ENCODE measurements at regions not wholly inside any gene's neighbourhood (a gene's known extent, or its start where the extent isn't known, plus 50 kb on each side); places are given as distances from the start of the nearest gene placed in this dataset.

DNA sequence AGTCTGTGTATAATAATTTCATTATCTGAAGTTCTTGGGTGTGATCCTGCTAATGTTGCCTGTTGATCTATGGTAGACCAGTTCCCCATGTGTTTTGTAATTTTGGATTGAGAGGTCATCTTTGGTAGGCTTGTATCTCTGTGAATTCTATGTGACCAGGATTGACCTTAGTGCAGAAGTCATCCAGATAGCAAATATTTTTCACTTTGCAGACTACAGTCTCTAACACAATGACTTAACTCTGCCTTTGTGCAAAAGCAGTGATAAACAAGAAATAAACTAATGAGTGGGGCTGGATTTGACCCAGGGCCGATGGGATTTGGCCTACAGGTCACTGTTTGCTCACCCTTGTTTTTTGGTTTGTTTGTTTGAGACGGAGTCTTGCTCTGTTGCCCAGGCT, 144.6 kb upstream of the MYL2 start:
- Mint-ChIP-seq H3K27me3 (ENCODE audit: insufficient read depth, unreplicated experiment) (peaks cover 2% of the 10 kb centered on the region), H3K4me3 (ENCODE audit: unreplicated experiment) (no peak overlapping the region), H3K9me3 (ENCODE audit: unreplicated experiment) (no peaks in the 10 kb centered on the region), H3K4me1 (ENCODE audit: low read depth, unreplicated experiment) (no peaks in the 10 kb centered on the region), H3K36me3 (ENCODE audit: insufficient read depth, unreplicated experiment) (no peaks in the 10 kb centered on the region), H3K27ac (ENCODE audit: unreplicated experiment) (no peak overlapping the region)
- Histone ChIP-seq H3K4me1 (no peaks in the 10 kb centered on the region), H3K27me3 (replicated peaks; ENCODE audit: control insufficient read depth, insufficient read depth, low read length) (no peaks in the 10 kb centered on the region), H3K9me3 (no peaks in the 10 kb centered on the region), H3K4me3 (ENCODE audit: low read depth, low read length) (no peak overlapping the region), H3K36me3 (ENCODE audit: control insufficient read depth, insufficient read depth, low read length) (no peaks in the 10 kb centered on the region)
- intact Hi-C loops (cut with micrococcal nuclease; ENCODE audit: unreplicated experiment), result no loop called here
- TF ChIP-seq, protein P1, sequence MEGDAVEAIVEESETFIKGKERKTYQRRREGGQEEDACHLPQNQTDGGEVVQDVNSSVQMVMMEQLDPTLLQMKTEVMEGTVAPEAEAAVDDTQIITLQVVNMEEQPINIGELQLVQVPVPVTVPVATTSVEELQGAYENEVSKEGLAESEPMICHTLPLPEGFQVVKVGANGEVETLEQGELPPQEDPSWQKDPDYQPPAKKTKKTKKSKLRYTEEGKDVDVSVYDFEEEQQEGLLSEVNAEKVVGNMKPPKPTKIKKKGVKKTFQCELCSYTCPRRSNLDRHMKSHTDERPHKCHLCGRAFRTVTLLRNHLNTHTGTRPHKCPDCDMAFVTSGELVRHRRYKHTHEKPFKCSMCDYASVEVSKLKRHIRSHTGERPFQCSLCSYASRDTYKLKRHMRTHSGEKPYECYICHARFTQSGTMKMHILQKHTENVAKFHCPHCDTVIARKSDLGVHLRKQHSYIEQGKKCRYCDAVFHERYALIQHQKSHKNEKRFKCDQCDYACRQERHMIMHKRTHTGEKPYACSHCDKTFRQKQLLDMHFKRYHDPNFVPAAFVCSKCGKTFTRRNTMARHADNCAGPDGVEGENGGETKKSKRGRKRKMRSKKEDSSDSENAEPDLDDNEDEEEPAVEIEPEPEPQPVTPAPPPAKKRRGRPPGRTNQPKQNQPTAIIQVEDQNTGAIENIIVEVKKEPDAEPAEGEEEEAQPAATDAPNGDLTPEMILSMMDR (IDR thresholded peaks at IDR 0.05; ENCODE audit: insufficient read depth in 1 of 2, low read depth in 1 of 2, low read length in 1 of 2, severe bottlenecking in 1 of 2, unreplicated experiment in 1 of 2), result no peak
- DNase-seq, result no peak
- POLR2A ChIA-PET, result no interaction called here
- no TSS peak for BruUV-seq (replicated peaks)
- CTCF ChIA-PET, result no interaction called here

DNA sequence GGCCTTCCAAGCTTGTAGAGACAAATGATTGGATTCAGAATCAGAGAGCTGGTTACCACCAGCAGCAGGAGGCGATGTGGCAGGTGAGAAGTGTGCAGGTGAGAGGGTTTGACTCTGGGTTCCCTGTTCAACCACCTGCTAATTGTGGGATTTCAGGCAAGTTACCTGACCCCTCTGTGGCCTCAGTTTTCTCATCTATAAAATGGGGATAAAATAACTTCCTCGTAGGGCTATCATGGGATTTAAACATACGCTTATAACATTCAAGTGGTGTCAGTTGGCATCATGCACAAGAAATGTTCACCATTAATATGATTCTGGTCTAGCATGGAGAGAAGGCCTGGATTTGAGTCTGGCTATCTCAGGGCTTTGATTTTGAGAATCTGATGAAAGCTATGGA, 143.8 kb upstream of the MYL2 start:
- BruUV-seq (replicated peaks), result no TSS peak
- Mint-ChIP-seq H3K36me3 (ENCODE audit: insufficient read depth, unreplicated experiment) (no peaks in the 10 kb centered on the region), H3K9me3 (ENCODE audit: unreplicated experiment) (no peaks in the 10 kb centered on the region), H3K4me3 (ENCODE audit: unreplicated experiment) (no peak overlapping the region), H3K4me1 (ENCODE audit: low read depth, unreplicated experiment) (no peaks in the 10 kb centered on the region), H3K27ac (ENCODE audit: unreplicated experiment) (no peak overlapping the region), H3K27me3 (ENCODE audit: insufficient read depth, unreplicated experiment) (peaks cover 2% of the 10 kb centered on the region)
- TF ChIP-seq, protein P1 (IDR thresholded peaks at IDR 0.05; ENCODE audit: insufficient read depth in 1 of 2, low read depth in 1 of 2, low read length in 1 of 2, severe bottlenecking in 1 of 2, unreplicated experiment in 1 of 2), result no peak
- intact Hi-C loops (cut with micrococcal nuclease; ENCODE audit: unreplicated experiment), result no loop called here
- Histone ChIP-seq H3K4me3 (ENCODE audit: low read depth, low read length) (no peak overlapping the region), H3K27me3 (replicated peaks; ENCODE audit: control insufficient read depth, insufficient read depth, low read length) (no peaks in the 10 kb centered on the region), H3K9me3 (no peaks in the 10 kb centered on the region), H3K36me3 (ENCODE audit: control insufficient read depth, insufficient read depth, low read length) (no peaks in the 10 kb centered on the region), H3K4me1 (no peaks in the 10 kb centered on the region)
- ChIA-PET POLR2A (no interaction called here), CTCF (no interaction called here)
- no peak for DNase-seq

DNA sequence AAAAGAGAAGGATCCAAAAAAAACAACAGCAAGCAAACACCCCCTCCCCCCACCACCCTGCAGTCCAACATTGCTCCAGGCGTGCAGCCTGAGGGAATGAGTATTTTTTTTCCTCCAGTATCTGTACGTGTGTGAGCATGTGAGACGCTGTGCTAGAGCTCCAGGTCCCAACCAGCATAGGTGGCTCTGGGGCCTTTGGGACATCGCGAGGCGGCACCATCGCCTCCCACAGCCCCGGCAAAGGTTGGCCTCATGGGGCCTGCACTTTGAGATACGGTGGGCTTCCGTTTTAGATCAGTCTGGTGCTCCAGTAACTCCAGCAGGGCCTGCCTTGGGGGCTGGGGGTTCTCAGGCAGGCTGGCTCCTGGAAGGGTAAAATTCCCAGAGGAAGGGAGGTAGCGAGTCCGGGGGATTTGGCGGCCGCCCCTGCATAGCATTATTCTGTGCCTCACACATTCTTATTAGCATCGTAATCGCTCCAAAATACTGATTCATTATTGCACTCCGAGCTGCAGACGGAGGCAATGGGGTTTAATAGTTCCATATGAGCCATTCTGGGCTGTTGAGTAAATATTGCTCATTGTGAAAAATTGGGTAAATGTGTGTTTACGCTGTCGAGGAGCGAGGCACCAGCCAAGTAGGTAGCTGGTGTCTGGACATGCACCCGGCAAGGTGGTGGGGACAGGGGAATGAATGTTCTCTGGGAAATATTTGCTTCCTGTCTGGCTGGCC, 143.1 kb upstream of the MYL2 start:
- TF ChIP-seq, protein P1 (IDR thresholded peaks at IDR 0.05; ENCODE audit: insufficient read depth in 1 of 2, low read depth in 1 of 2, low read length in 1 of 2, severe bottlenecking in 1 of 2, unreplicated experiment in 1 of 2), result no peak
- H3K4me1 ChIP-seq, result no peaks in the 10 kb centered on the region

More for the DNA sequence above, 143.1 kb upstream of the MYL2 start:
- Mint-ChIP-seq H3K9me3 (ENCODE audit: unreplicated experiment) (no peaks in the 10 kb centered on the region), H3K27ac (ENCODE audit: unreplicated experiment) (no peak overlapping the region), H3K4me1 (ENCODE audit: low read depth, unreplicated experiment) (no peaks in the 10 kb centered on the region), H3K36me3 (ENCODE audit: insufficient read depth, unreplicated experiment) (no peaks in the 10 kb centered on the region), H3K27me3 (ENCODE audit: insufficient read depth, unreplicated experiment) (peaks cover 2% of the 10 kb centered on the region), H3K4me3 (ENCODE audit: unreplicated experiment) (no peak overlapping the region)
- no TSS peak for BruUV-seq (replicated peaks)
- Histone ChIP-seq H3K9me3 (no peaks in the 10 kb centered on the region), H3K27me3 (replicated peaks; ENCODE audit: control insufficient read depth, insufficient read depth, low read length) (no peaks in the 10 kb centered on the region), H3K36me3 (ENCODE audit: control insufficient read depth, insufficient read depth, low read length) (no peaks in the 10 kb centered on the region), H3K4me3 (ENCODE audit: low read depth, low read length) (no peak overlapping the region)
- intact Hi-C loops (cut with micrococcal nuclease; ENCODE audit: unreplicated experiment), result no loop called here
- ChIA-PET CTCF (no interaction called here), POLR2A (no interaction called here)
- DNase-seq, result no peak

Data from Caco-2 (cell line).